Loucy (cell line): ENCODE measurements at regions not wholly inside any gene's neighbourhood (a gene's known extent, or its start where the extent isn't known, plus 50 kb on each side); places are given as distances from the start of the nearest gene placed in this dataset.

Experiments used
- EZH2phosphoT487 ChIP-seq: fragments of 200-600 bp; IDR thresholded peaks from 2 replicates; pipeline ENCODE4 v1.6.1; 2018; ENCODE audit warnings: antibody characterized with exemption, mild to moderate bottlenecking, moderate library complexity, borderline replicate concordance
- TF ChIP-seq, protein P1 (sequence below): fragments of 200-600 bp; sonication (generic); conservative IDR thresholded peaks from 2 replicates; pipeline ENCODE4 v1.5.1; 2014; ENCODE audit warnings: mild to moderate bottlenecking, antibody characterized with exemption, low read length

DNA sequence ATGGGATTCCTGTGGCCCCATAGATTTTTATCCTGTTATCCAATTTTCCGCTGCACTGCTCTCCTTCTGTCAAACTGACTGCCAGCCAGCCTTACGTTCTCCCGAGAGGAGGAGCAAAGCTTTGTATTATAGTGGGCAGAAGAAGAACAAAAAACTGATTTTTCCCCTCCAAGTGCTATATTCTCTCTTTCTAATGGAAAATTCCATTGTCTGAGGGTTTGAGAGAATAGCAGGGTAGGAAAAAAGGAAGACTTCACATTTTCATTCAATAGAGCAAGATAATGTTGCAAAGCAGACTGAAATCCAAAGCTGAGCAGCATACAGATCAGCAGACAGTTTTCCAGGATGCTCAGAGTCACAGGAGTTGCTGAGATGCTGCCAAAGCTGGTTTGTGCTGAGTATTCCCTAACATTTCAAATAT, 238.0 kb downstream of the UBE2E3 start:
- TF ChIP-seq, protein P1, sequence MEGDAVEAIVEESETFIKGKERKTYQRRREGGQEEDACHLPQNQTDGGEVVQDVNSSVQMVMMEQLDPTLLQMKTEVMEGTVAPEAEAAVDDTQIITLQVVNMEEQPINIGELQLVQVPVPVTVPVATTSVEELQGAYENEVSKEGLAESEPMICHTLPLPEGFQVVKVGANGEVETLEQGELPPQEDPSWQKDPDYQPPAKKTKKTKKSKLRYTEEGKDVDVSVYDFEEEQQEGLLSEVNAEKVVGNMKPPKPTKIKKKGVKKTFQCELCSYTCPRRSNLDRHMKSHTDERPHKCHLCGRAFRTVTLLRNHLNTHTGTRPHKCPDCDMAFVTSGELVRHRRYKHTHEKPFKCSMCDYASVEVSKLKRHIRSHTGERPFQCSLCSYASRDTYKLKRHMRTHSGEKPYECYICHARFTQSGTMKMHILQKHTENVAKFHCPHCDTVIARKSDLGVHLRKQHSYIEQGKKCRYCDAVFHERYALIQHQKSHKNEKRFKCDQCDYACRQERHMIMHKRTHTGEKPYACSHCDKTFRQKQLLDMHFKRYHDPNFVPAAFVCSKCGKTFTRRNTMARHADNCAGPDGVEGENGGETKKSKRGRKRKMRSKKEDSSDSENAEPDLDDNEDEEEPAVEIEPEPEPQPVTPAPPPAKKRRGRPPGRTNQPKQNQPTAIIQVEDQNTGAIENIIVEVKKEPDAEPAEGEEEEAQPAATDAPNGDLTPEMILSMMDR, result no peak
- TF ChIP-seq EZH2phosphoT487, result no peak
